ENCODE measurements at regions not wholly inside any gene's neighbourhood (a gene's known extent, or its start where the extent isn't known, plus 50 kb on each side); places are given as distances from the start of the nearest gene placed in this dataset.

DNA sequence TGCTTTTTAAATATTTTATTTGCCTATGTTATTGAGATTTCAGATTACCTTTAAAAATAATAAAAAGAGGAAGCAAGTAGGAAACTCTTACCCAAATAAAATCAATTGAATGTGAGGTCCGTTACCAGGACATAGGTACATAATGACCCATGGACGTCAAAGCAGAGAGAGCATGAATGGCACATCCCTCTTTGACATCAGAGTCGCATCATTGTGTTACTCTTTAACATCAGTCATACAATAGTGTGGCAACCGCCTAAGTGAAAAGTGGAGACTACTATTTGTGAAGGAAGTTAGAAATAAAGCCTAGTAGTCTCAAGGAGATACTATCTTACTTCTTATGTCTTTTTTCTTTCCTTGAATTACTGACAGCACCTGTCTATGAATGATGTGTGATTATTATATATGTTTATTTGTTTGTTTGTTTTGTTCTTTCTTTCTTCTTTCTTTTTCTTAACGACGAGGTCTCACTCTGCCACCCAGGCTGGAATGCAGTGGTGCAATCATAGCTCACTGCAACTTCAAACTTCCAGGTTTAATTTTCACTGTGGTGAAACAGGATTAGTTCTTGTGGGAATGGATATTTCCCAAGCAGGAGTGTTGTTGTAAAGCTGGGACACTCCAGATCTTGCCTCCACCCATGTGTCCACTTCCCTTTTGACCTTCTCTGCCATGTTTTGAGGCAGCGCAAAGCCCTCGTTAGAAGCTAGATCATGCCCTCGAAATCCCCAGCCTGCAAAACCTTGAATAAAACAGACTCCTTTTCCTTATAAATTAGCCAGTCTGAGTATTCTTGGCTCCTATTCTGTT, 407.2 kb upstream of the NETO1 start:
- DNase-seq (ENCODE audit: low spot score in 2 of 2): no peak
- TF ChIP-seq, protein P1, sequence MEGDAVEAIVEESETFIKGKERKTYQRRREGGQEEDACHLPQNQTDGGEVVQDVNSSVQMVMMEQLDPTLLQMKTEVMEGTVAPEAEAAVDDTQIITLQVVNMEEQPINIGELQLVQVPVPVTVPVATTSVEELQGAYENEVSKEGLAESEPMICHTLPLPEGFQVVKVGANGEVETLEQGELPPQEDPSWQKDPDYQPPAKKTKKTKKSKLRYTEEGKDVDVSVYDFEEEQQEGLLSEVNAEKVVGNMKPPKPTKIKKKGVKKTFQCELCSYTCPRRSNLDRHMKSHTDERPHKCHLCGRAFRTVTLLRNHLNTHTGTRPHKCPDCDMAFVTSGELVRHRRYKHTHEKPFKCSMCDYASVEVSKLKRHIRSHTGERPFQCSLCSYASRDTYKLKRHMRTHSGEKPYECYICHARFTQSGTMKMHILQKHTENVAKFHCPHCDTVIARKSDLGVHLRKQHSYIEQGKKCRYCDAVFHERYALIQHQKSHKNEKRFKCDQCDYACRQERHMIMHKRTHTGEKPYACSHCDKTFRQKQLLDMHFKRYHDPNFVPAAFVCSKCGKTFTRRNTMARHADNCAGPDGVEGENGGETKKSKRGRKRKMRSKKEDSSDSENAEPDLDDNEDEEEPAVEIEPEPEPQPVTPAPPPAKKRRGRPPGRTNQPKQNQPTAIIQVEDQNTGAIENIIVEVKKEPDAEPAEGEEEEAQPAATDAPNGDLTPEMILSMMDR (IDR thresholded peaks at IDR 0.05): no peak
- TF ChIP-seq POLR2A (IDR thresholded peaks at IDR 0.05): no peak
- WGBS, 2 donors: 85 to 86% methylated on average over 9 of the region's 9 CpGs
- no peak overlapping the region for H3K4me3 ChIP-seq (ENCODE audit: low read depth, poor library complexity, severe bottlenecking)
- intact Hi-C loops (cut with DNase I; ENCODE audit: low total_unique reads): no loop called here

- 84% methylated on average over 10 of the region's 10 CpGs for WGBS, 2 donors
Measured at GRCh38 chr18:73270920-73271634, 403.3 kb upstream of the NETO1 start.

GRCh38 chr18:73264562-73264921, 396.8 kb upstream of the NETO1 start:
- intact Hi-C loops (cut with DNase I; ENCODE audit: low total_unique reads): no loop called here
- H3K4me3 ChIP-seq (ENCODE audit: low read depth, poor library complexity, severe bottlenecking): no peak overlapping the region
- 74 to 76% methylated on average over 4 to 5 of the region's 5 CpGs for WGBS, 2 donors
- no peak for TF ChIP-seq POLR2A (IDR thresholded peaks at IDR 0.05)
- TF ChIP-seq, protein P1 (IDR thresholded peaks at IDR 0.05): no peak
- DNase-seq (ENCODE audit: low spot score in 2 of 2): no peak

More at GRCh38 chr18:73270920-73271634, 403.3 kb upstream of the NETO1 start:
- intact Hi-C loops (cut with DNase I; ENCODE audit: low total_unique reads): no loop called here
- no peak overlapping the region for H3K4me3 ChIP-seq (ENCODE audit: low read depth, poor library complexity, severe bottlenecking)
- no peak for TF ChIP-seq POLR2A (IDR thresholded peaks at IDR 0.05)
- TF ChIP-seq, protein P1 (IDR thresholded peaks at IDR 0.05): no peak
- no peak for DNase-seq (ENCODE audit: low spot score in 2 of 2)

GRCh38 chr18:73261923-73262322, 394.1 kb upstream of the NETO1 start:
- WGBS, 2 donors: 88 to 97% methylated on average over 1 of the region's 1 CpG
- H3K4me3 ChIP-seq (ENCODE audit: low read depth, poor library complexity, severe bottlenecking): no peak overlapping the region
- DNase-seq (ENCODE audit: low spot score in 2 of 2): no peak
- TF ChIP-seq, protein P1 (IDR thresholded peaks at IDR 0.05): no peak
- TF ChIP-seq POLR2A (IDR thresholded peaks at IDR 0.05): no peak
- intact Hi-C loops (cut with DNase I; ENCODE audit: low total_unique reads): no loop called here

DNA sequence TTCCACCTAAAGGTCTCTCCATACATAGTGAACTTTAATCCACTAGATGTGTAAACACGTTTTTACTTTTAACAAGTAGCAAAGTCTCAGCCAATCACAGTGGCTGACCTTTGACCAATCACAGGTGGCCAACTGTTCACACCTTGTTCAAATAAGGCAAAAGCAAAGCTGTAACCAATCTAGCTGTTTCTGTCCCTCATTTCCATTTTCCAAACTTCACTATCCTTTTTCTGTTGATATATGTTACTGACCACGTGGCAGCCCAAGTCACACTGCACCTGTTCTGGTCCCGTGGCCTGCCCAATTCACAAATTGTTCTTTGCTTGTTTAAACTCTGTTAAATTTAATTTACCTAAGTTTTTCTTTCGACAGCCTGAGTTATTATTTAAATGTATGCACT, 393.5 kb upstream of the NETO1 start:
- TF ChIP-seq, protein P1 (IDR thresholded peaks at IDR 0.05): no peak
- TF ChIP-seq POLR2A (IDR thresholded peaks at IDR 0.05): no peak
- 78 to 80% methylated on average over 4 of the region's 4 CpGs for WGBS, 2 donors
- H3K4me3 ChIP-seq (ENCODE audit: low read depth, poor library complexity, severe bottlenecking): no peak overlapping the region

More for the DNA sequence above, 393.5 kb upstream of the NETO1 start:
- no peak for DNase-seq (ENCODE audit: low spot score in 2 of 2)
- intact Hi-C loops (cut with DNase I; ENCODE audit: low total_unique reads): no loop called here
